Inferior parietal cortex (tissue), 1 donor: ENCODE measurements at regions not wholly inside any gene's neighbourhood (a gene's known extent, or its start where the extent isn't known, plus 50 kb on each side); places are given as distances from the start of the nearest gene placed in this dataset.
"Not testable (repeated sequence)": the region's sequence is repeated elsewhere in the genome, so short reads cannot be mapped to it uniquely, and the experiment has no call there.

Source experiments
- DNase-seq: peaks from one replicate; pipeline ENCODE4 v3.0.0-alpha.2; 2016; ENCODE audit errors: extremely low spot score

- DNase-seq: no peak
Measured at GRCh38 chr9:87199278-87199677, 252.0 kb upstream of the GAS1 start.

DNA sequence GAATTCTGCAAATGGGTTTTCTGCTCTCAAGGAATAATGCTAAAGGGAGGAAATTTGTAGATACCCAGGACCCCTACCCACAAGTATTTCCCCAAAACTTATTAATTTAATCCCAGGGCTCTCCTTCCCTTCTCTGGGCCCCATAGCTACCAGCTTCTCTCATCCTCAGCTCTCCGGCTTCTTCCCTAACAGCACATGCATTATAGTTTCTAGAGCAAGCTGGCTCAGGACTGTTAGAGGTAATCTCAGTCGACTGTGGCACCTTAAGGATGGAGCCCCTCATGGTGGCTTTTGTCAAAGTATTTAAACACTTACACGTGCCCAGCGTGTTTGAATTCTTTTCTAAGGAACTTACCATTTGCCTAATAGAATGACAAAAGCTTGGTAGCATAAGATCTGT is 252.5 kb upstream of the GAS1 start:
- DNase-seq: no peak

GRCh38 chr9:87201351-87201751 is 254.0 kb upstream of the GAS1 start:
- no peak for DNase-seq

GRCh38 chr9:87206064-87206661 is 258.9 kb upstream of the GAS1 start:
- no peak for DNase-seq

DNA sequence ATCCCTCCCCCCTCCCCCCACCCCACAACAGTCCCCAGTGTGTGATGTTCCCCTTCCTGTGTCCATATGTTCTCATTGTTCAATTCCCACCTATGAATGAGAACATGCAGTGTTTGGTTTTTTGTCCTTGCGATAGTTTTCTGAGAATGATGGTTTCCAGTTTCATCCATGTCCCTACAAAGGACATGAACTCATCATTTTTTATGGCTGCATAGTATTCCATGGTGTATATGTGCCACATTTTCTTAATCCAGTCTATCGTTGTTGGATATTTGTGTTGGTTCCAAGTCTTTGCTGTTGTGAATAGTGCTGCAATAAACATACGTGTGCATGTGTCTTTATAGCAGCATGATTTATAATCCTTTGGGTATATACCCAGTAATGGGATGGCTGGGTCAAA is 263.4 kb upstream of the GAS1 start:
- not testable (repeated sequence) for DNase-seq

- no peak for DNase-seq
Measured at GRCh38 chr9:87211669-87212068, 264.4 kb upstream of the GAS1 start.

DNA sequence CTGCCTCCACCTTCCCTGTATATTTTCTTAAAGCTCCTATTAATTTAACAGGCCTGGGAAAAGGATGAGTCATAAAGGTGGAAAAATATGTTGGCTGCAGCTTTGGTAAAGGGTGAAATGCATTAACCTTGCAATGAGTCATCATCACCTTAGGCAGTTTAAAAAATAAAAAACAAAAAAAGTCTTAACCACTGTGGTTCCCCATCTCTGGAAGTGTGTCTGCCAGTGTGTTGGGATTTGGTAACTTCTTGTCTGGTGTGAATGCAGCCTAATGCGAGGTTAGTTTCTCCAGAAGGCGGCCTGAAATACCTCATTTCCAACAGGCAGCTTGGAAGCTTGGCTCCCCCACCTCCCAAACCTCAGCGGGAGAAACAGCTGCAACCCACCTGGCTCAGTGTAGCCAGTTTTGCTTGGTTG is 265.3 kb upstream of the GAS1 start:
- no peak for DNase-seq

DNA sequence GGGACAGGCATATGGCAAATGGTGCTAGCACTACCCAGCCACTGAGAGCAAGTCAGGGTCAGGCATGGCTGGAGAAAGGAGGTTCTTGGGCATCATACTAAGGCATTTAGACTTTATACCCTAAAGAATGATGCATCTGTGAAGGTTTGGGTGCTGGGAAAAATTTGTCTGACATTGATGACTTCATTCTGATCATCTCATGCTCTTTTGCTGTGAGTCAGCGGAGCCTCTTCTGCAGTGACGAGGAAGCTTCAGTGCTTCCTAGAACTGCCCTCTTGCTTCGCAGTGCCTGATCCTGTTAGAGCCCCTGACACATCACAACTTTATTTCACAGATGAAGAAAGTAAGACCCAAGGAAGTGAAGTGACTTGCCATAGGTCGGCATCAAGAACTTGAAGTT is 266.6 kb upstream of the GAS1 start:
- no peak for DNase-seq

DNA sequence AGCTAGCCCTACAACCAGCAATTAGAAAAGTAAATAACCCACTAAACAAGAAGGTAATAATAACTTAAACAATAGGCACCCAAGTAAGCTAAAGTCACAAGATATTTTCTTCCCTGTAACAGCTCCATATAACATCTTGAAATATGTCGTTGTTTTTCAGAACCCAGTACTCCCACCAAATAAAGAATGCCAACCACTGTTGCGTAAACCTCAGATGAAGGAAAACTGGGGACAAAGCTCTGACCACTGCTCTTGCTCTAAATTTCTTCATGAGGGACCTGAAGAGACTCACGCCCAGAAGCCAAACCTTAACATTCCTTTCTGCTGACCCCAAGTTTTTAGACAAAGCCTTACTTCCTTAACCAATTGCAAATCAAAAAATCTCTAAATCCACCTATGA is 267.7 kb upstream of the GAS1 start:
- DNase-seq: no peak

GRCh38 chr9:87216036-87216435 is 268.7 kb upstream of the GAS1 start:
- no peak for DNase-seq

GRCh38 chr9:87216897-87217455 is 269.7 kb upstream of the GAS1 start:
- no peak for DNase-seq

DNA sequence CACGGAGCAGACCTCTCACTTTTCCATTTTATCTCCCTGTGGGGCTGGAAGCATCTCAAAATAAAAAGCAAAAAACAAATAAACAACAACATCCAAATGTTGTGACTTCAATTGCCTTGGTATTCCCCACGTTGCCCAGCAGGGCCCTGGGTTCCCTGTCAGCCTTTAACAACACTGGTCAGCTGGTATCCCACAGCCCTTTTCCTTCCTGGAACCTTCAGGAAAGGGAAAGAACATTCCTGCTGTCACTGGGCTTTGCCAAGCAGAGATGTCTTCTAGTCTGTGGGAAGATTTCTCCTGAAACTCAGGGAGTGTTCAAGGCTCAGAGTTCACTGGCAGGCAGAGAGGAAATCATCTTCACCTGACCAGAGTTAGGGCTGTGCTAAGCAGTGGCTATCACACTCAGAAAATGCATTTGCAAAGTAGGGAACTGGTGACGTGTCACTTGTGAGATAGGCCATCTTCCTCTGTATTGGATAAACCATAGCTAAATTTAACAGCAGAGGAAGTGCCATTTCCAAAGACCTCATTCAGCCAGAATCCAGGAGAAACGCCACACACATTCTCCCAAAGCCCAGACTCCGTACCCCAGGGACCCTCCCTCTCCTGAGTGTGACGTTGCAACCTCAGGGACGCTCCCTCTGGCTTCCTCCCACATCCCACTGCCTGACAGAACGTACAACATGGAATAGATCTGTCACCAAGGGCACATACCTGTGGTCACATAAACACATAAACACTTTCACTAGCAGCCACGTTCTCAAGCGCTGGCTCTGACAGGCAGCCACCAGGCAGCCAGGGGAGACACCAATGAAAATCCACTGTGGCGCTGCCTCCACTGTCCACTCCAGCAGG is 274.0 kb upstream of the DAPK1 start:
- DNase-seq: no peak

GRCh38 chr9:87226896-87227295 is 270.8 kb upstream of the DAPK1 start:
- no peak for DNase-seq

- no peak for DNase-seq
Measured at GRCh38 chr9:87227456-87227855, 270.2 kb upstream of the DAPK1 start.

DNA sequence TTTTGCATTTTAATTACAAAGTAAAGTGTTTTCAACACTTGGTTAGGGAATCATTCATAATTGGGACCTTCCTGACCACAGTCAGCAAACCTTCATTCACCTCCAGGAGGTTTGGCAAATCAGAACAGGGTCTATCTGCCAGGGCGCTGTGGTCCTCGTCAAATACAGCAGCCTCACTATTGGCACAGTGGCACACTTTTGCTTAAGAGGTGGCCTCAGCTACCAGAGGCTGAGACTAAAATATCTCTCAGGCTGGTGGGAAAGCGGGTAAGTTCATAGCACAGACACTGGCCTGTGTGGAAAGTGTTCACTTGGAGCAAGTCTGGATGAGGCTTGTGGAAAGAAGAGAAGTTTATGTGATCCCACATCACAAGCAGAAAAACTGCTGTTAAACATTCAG is 268.6 kb upstream of the DAPK1 start:
- DNase-seq: no peak

- DNase-seq: no peak
Measured at GRCh38 chr9:87233431-87233830, 264.2 kb upstream of the DAPK1 start.

DNA sequence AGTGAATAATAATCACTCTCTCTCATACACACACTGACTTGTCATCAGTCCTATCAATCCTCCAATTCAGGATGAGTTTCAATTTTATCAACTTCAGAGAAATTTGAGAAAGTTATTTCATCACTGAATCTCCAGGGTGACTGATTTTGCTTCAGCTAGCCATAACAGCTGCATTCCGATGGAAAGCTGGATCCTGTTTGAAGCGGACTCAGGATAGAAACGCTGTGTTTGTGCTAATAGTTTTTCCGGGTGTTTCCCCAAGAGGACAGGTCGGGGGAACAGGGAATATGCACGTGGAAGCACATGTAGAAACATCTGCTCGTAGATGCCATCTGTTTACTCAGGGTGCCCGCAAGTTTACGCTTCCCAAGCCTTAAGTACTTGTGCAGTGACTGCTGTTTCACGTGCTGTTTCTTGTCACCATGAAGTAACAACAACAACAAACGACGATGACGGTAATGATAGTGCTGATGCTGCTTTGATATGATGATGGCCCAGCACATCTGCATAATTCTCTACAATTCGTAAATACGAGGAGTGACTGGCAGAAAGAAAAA is 263.7 kb upstream of the DAPK1 start:
- no peak for DNase-seq

- no peak for DNase-seq
Measured at GRCh38 chr9:87234854-87235253, 262.8 kb upstream of the DAPK1 start.

GRCh38 chr9:87236546-87236945 is 261.1 kb upstream of the DAPK1 start:
- no peak for DNase-seq

- no peak for DNase-seq
Measured at GRCh38 chr9:87237336-87237735, 260.3 kb upstream of the DAPK1 start.

GRCh38 chr9:87238545-87238944 is 259.1 kb upstream of the DAPK1 start:
- no peak for DNase-seq

GRCh38 chr9:87239312-87239711 is 258.4 kb upstream of the DAPK1 start:
- no peak for DNase-seq

DNA sequence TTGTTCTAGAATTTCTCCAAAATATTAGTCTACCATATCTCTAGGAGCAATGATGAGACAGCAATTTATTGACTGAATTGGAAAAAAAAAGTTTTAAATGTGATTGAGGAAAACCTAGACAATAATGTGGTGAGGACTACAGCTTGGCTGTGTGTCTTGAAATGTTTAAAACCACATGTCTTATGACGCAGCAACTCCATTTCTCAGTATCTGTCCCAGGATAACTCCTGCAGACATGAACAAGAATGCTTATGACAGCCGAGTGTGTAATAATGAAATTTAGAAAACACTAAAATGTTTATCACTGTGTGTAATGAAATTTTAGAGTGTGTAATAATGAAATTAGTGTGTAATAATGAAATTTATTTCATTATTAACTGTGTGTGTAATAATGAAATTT is 254.1 kb upstream of the DAPK1 start:
- no peak for DNase-seq
